ENCODE measurements at regions not wholly inside any gene's neighbourhood (a gene's known extent, or its start where the extent isn't known, plus 50 kb on each side); places are given as distances from the start of the nearest gene placed in this dataset.
"Not testable (repeated sequence)": the region's sequence is repeated elsewhere in the genome, so short reads cannot be mapped to it uniquely, and the experiment has no call there.

DNA sequence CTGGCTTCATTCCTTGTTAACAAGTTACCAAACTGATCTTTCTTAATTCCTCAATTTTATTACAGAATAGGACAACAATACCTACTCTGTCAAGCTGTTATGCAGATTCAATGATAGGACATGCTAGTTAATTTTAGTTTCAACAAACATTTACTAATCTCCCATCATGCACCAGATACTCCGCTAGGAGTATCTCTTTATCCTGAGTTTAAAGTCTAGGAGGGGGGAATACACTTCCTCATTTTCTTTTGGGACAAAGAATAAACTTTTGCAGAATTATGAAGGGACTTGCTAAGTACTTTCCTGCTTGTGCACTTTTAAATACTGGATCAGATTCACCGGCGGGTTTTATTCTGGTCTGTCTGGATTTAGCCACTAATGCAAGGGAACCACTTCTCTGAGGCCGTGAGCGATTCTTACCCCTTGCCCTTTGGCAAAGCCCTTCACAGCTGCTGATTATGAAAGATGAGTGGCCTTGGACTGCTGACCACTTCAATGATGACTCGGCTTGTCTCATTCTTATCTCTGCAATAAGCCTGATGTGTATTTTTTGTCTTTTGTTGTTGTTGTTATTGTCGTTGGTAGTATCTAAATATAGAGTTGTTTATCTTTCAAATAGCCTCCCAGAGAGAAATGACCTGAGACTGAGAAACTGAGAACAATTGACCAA is 73.9 kb downstream of the RMI1 start:
- DNase-seq (ENCODE audit: low spot score): no peak

DNA sequence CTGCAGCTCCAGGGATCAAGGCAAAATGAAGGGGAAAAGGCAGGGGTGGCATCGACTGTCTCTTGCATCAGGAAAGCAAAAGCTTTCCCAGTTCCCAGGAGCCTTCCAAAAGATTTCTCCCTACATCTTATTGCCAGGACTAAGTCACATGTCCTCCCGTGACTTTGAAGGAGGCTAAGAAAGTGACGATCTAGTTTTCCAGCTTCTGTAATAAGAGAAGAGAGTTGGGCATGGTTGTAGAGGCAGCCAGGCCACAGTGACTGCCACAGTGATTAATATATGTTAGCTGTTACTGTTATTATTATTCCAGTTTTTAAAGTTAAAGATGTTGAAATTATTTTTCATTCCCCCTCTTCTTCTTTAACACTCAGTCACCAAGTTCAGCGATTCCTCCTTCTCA is 77.1 kb downstream of the RMI1 start:
- DNase-seq (ENCODE audit: low spot score): no peak

DNA sequence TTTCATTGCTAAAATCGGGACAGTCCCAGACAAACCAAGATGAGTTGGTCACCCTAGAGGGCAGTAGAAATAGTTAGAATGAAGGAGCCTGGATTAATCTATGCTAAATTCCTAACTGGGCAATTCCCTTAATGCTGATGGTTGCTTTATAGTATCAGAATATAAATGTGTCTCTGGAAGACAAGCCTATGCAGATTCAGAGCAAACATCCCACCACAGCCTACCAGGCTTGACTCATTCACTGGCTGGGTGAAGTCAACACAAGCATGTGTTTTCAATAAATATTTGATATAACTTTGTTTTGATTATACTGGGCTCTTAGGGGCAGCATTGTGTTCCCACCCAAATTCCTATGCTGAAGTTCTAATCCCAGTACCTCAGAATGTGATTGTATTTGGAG is 79.3 kb downstream of the RMI1 start:
- DNase-seq (ENCODE audit: low spot score): no peak

DNA sequence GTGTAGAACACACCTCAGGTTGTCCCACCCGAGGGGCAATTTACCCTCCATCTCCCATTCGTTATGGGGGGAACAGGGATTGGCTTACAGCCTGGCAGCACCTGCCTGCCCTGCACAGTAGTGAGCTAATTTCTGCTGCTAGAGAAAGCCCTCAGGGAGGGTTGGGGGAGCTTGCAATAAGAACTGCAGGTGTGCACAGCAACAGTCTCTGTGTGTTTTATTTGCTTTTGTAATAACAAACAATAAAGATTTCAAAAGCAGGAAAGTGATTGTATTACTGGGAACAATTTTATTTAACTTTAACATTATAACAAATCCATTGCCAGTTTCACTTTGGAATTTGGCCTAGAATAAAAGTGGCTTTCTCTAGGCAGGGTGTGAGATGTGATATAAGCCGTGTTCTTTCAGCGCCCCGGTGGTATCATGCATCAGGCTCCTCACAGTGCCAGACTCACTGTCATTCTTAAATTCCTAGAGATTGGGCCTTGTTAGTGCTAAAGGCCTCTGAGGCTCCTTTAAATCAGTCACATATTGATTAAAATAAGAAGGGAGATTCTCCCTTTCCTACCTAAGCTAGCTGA is 81.1 kb downstream of the RMI1 start:
- no peak for DNase-seq (ENCODE audit: low spot score)

DNA sequence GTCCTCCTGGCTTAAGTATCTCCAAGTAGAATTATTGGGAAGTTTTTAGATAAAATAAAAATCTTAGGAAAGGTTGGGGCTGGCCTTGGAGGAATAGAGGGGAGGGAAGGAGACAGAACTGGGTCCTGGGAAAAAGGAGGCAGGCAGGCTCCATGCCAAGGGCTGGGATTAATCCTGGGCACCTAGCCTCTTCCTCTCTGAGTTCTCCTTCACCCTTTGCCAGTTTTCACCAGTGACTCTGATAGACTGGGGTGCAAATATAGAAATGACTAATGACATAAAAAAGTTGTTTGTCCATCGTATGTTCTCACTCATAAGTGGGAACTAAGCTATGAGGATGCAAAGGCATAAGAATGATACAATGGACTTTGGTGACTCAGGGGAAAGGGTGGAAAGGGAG is 81.9 kb downstream of the RMI1 start:
- no peak for DNase-seq (ENCODE audit: low spot score)

DNA sequence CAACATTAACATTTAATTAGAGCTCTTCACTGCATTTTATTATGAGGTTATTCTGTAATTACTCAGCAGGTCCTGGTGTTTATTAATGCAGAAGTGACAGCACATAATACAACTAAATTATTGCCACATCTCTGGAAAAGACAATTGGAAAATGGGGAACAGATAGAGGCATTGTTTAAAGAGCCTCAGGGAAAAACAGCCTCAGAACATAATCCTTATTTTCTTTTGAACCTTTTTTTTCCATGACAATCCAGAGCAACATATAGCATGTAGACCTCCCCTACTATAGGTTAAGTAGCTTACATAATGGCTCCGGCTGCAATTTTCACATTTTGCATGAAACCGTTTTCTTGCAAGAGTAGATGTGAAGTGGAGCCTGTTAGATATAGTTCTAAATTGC is 87.2 kb downstream of the RMI1 start:
- no peak for DNase-seq (ENCODE audit: low spot score)

DNA sequence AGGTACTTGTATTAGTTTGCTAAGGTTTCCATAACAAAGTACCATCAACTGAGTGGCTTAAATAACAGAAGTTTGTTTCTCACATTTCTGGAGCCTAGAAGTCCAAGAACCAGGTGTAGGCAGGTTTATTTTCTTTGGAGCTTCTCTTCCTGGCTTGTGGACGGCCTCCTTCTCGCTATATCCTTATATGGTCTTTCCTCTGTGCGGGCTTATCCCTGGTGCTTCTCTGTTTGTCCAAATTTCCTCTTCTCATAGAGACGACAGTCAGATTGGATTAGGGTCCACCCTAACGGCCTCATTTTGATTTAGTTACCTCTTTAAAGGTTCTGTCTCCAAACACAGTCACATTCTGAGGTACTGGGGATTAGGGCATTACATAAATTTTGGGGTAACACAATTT is 88.3 kb downstream of the RMI1 start:
- DNase-seq (ENCODE audit: low spot score): no peak

DNA sequence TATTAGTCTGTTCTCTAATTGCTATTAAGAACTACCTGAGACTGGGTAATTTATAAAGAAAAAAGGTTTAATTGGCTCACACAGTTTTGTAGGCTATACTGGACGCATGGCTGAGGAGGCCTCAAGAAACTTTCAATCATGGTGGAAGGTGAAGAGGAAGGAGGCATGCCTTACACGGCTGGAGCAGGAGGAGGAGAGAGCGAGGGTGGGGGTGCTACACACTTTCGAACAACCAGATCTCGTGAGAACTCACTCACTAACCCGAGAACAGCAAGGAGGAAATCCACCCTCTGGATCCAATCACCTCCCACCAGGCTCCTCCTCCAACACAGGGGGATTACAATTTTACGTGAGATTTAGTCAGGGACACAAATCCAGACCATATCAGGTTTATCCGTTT is 90.0 kb downstream of the RMI1 start:
- DNase-seq (ENCODE audit: low spot score): no peak

DNA sequence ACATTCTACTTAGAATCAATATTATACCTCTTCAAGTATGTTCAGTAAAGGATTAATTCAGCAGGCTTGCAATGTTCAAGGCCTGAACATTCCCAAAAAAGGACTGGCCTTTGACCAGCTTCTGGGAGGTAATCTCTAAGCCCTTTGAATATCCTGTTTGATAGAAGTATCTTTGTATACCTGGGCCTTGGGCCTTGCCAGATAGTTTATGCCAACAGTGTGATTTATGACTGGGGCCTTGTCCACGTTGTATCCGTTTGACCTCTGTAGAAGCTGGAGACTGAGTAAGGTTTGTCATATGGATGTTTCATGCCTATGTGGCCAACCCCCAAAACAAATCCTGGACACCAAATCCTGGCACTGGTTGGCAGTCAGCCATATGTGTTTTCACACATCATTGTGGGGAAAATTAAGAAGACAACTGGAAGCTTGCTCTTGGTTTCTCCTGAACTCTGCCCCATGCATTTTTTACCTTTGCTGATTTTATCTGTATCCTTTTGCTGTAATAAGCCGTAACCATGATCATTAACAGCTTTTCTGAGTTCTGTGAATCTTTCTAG is 92.1 kb downstream of the RMI1 start:
- no peak for DNase-seq (ENCODE audit: low spot score)

DNA sequence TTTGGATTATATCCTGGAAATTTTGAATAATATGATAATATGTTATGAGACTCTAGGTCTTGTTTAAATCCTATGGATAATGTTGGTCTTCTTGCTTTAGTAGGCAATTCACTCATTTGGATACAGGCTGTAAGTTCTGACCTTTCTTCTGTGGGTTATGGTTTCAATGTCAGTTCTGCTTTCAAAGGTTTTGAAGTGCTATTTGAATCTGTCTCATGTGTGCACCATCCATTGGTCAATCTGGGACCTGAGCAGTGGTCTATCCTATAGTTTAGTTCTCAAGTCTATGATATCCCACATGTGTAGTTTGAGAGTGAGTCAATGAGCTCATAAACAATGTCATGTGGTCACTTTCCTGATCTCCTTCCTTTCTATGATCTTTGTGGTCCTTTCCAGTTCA is 94.4 kb downstream of the RMI1 start:
- no peak for DNase-seq (ENCODE audit: low spot score)

DNA sequence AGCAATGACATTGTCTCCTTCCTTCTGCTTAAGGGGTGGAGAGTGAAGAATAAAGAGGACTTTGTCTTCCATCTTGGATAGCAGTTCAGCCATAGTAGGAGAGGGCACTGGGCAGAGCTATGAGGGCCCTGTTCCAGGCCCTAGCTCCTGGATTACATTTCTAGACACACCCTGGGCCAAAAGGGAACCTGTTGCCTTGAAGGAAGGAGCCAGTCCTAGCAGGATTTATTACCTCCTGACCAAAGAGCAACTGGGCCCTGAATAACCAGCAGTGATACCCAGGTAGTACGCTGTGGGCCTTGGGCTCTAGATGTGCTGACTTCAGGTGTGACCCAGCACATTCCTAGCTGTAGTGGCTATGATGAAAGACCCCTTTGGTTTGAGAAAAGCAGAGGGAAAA is 95.8 kb downstream of the RMI1 start:
- DNase-seq (ENCODE audit: low spot score): no peak

DNA sequence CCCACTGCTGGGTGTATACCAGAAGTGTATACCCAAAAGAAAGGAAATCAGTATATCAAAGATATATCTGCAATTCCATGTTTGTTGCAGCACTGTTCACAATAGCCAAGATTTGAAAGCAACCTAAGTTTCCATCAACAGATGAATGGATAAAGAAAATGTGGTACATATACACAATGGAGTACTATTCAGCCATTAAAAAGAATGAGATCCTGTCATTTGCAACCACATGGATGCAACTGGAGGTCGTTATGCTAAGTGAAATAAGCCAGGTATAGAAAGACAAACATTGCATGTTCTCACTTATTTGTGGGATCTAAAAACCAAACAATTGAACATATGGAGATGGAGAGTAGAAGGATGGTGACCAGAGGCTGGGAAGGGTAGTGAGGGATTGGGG is 97.2 kb downstream of the RMI1 start:
- DNase-seq (ENCODE audit: low spot score): not testable (repeated sequence)

DNA sequence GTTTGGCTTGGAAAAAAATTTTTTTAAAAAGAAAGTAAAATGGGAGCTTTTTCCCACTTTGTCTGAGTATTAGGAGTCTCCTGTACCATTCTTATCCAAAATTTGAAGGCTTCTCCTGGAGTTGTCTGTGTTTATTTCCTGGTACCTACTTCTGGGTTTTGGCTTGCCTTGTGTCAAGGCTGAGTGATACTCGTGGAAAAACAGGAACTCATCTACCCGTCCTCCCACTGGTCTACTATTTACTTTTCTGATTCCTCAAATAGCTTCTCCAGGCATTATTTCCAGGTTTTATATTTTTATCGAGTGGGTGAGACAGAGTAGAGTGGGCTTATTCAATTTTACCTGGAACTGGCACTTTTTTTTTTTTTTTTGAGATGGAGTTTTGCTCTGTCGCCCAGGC is 99.4 kb downstream of the RMI1 start:
- DNase-seq (ENCODE audit: low spot score): no peak

DNA sequence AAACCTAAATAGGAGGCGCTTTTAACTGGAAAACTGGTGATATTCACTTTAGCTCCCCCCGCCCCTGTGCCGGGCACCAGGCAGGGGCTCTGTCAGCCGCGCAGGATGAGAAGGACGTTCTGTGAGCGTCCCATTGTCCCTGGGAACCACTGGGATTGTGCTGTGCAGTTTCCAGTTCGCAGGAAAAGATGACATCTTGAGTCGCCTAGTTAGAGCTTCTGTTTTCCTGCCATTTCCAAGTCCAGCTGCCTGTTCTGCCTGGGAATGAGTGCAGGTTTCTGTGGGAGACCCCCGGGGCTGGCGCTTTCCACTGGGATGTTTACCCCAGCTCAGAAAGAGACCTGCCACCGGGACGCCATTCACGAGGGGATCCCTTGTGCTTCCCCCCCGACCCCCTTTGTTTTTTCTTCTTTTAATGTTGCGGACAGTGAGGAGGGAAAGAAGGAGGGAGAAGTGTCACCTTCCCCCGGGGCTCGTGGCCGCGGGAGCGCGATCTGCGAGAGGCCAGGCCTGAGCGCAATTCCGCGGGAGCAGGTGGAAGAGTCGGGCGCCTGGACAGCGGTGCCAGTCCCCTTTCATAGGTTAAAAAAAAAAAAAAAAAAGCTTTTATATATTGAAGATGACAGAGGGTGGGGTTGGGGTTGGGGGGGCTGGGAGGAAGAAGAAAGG is 121.5 kb downstream of the RMI1 start:
- no peak for DNase-seq (ENCODE audit: low spot score)

DNA sequence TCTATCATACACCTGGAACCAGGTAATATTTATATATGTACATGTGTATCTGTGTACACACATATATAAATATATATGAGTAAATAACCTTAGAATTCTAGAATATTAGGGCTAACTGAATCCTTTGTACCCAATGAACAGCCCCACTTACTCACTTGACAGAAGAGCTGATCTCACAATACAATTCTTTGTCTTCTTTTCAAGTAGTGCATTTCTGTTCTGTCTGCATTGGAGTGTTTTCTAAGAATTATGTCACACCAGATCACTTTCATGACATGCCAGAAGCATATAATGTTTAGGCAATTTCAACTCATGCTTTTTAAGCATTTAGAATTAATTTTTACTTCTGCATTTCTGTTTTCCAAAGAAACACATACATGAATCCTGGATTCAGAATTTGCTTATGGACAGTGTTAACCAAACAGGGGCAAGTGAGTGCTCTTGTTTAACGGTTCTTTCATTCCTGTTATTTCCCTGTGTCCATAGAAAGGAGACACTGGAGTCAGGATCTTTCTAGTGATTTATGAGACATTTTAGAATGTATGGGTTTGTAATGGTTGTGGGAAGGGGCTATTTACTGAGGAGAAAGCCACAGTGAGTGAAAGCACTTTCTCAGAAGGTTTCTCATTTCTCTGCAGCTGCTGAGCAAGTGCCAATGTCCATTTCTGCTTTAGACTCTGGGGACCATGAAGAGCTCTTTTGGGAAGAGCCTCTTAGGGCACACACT is 123.2 kb downstream of the RMI1 start:
- no peak for DNase-seq (ENCODE audit: low spot score)

DNA sequence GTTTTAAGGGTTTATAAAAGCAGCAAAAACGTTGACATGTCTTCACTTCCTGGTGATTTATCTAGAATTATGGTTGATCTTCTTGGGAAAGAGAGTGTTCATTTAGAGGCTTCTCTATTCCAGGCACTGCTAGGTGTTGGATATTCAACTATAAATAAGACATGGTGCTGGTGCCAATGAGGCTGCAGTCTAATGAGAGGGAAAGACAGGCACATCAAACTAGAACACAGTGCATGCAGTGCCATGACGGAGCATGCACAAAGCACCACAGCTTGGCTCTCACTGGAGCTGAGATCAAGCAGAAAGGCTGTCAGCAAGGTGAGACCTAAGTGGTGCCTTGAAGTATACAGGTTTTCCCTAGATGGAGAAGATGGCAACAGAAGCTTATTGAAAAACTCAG is 126.5 kb downstream of the RMI1 start:
- no peak for DNase-seq (ENCODE audit: low spot score)

DNA sequence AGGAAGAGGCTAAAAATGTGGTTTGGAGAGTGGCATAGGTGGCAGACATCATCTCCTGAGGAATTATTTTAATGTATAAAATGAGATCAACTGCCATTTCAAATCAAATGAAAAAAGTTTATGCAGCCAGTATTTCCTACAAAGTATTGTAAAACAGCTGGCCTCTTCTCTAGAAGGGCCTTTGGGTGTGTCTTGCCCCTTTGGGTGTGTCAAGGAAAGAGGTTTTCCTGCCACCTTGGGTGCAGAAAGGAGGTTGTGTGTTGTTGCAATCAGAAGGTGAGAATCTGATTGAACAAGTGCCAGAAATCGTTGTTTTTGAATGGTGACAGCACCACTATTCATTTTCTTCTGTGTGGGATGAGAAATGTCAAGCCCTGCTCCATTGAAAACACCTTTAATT is 127.4 kb downstream of the RMI1 start:
- DNase-seq (ENCODE audit: low spot score): no peak

DNA sequence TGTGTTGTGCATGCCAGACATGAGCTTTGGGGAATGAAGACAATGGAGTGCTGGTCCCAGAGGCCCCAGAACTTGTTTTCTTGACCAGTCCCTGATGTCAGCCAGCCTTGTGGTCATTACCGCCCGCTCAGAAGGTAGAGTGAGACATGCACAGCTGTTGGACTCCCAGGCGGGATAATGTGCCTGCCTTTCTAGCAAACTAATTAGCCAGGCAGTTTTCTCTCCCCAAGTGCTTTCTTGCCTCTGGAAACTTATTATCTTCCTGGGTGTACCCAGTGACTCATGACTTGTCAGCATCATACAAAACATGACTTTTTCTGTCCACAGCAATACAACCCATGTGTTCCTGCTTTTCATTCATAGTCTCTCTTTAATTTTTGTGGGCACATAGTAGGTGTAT is 131.1 kb downstream of the RMI1 start:
- DNase-seq (ENCODE audit: low spot score): no peak

DNA sequence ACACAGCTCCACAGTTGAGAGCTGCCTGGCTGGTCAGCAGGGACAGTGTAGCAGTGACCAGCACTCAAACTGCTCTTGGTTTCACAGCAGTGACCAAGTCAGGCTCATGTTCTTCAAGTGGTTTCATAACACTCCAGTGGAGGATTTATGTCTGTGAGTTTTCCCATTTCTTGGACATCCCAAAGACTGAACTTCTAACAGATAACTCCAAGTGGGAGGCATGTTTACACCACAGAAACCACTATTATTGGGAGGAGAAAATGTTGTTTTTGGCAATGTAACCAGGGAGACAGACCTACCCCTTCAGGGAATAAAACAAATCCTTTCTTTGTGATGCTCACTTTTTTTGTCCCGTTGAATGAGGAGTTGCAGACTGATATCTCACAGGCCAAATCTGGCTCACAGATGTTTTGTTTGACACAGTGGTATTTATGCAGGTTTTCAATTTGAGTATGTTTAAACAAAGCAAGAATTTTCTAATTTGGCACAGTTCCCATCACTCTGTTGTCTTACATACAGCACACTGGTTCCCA is 141.5 kb downstream of the RMI1 start:
- no peak for DNase-seq (ENCODE audit: low spot score)

DNA sequence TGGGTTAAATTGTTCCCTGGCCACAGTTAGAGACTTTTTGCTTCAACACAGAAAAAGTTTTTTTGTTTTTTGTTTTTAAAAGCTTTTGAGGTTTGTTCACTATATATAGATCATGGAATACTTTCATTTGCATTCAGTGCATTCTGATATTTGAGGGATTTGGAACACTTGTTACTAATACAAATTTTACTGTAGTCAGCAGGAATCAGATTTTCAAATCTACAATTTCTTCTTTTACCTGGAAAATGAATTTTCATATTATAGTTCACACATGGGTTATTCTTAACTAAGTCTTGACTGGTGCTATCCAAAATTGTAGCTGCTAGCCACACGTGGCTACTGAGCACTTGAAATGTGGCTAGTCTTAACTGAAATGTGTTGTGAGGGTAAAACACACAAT is 142.0 kb downstream of the RMI1 start:
- no peak for DNase-seq (ENCODE audit: low spot score)

DNA sequence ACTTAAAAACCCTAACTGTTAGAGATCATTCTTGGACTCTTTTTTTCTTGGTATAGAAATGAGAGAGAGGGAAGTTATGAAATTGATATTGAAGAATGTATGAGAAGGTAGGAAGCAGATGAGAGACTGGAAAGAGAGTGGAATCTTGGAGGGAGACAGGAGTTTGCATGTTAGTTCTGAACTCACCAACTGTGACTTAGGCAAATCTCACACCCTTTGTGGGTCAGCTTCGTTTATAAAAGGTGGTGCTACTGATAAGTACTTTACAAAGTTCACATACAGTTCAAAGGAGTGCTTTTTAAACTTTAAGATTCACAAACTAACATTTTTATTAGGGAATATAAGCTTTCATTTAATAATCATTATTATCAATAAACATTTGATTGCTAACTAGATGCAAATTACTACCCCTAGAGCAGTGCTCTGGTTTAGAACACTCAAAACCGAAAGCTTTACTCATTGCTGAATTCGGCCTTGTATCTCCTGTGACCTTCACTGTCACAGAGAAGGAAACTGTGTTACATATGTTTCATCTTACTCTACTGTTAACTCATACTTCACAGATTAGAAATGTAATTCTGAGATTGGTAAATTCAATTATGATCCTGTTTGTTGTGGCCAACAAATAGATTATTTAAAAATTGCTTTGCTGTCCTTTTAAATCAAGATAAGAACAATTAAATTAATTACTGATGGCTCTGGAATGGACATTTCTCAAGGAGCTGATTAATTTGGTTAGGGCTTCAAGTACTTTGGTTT is 143.2 kb downstream of the RMI1 start:
- DNase-seq (ENCODE audit: low spot score): no peak

DNA sequence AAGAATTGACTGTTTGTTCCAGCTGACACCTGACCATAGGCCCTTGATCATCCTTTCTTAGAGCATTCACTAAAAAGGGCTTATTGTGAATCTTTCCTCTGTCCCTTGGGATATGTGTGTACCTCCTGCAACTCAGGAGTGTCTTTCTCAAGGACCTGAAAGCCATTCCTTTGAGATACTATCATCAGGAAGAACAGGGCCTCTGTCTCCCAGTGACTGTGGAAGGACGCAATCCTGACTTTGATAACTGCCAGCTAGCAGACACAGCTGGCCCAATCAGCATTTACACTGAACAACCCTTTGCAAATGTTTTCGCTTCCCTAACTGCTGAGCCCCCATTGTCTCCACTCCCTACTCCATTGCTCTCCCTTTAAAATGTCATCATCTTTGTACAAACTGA is 144.4 kb downstream of the RMI1 start:
- DNase-seq (ENCODE audit: low spot score): no peak

Measured in putamen (tissue), 1 donor.